ENCODE measurements at regions not wholly inside any gene's neighbourhood (a gene's known extent, or its start where the extent isn't known, plus 50 kb on each side); places are given as distances from the start of the nearest gene placed in this dataset.

DNA sequence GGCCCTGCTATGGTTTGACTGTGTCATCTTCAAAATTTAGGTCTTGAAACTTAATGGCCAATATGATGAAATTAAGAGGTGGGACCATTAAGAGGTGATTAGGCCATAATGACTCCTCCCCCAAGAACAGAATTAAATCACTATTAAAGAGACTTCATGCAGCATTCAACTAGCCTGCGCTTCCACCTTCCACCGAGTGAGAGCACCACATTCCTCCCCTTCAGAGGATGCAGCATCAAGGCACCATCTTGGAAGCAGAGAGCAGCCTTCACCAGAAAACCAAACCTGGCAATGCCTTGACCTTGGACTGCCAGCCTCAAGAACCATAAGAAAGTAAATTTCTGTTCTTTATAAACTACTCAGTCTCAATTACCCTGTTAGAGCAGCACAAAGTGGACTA, 371.1 kb upstream of the NFE2L3 start:
- no peak for DNase-seq (ENCODE audit: low read depth)

DNA sequence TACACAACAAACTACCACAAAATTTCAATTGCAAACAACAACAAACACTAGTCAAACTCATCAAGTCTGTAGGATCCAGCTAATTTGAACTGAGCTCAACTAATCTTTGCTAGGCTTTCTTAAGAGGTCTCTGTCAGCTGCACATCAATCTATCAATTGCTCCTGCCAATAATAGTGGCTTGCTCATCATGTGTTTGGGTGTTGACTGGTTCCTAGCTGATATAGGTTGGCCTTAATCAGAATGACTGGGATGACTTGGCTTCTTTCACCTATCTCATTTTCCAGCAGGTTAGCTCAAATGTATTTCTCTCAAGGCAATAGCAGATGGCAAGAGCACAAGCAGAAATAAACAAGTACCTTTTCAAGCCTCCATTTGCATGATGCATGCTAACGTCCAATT, 370.3 kb upstream of the NFE2L3 start:
- DNase-seq (ENCODE audit: low read depth), result no peak

DNA sequence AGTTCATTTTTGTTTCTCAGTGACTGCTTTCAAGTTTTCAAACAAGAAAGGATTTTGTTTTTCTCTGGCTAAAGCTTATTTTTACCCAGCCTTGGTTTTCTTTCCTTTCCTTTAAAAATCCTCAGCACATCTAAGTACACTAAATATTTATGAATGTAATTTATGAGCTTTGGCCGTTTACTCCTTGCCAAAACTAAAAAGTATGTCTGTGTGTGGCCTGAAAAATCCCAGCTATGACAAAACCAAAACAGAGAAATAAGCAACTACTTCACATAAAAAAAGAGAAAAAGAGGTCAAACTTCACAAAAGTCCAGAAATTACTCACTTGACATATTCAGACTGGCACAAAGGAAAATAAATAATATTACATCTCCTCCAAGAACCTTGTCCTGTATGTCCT, 365.1 kb upstream of the NFE2L3 start:
- no peak for DNase-seq (ENCODE audit: low read depth)

DNA sequence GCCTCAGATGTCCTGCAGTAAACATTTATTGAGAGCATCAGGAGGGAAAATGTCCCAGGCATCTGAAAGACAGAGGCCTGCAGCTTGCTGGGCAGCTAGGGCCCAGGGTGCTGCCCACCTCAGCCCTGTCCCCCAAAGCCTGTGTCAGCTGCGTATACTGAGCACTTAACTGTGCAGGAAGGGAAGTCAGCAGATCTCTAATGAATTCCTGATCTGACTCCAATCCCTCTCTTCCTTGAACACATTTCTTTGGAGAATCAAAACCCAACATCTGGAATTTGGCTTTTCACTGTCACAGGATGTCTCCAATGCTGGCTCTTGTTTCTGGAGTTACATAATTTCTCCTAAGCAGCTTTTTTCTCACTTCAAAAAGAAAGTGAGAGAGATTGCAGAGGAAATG, 364.7 kb upstream of the NFE2L3 start:
- no peak for DNase-seq (ENCODE audit: low read depth)

DNA sequence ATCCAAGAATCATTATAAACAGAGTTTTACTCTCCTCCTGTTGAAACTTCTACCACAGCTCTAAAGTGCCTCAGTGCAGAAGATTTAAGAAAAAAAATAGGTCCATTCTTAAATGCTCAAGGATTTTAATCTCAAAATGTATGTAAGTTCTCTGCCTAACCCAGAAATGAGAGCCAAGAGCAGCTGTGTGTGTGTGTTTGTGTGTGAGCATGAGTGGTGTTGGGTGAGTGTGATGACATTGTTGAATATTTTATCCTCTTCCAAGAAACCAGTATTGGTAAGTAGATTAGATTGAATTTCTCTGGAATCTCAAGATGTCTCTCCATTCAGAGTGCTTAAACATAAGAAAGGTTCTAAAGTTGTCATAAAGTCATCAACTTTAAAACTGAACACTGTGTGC, 363.6 kb upstream of the NFE2L3 start:
- no peak for DNase-seq (ENCODE audit: low read depth)

DNA sequence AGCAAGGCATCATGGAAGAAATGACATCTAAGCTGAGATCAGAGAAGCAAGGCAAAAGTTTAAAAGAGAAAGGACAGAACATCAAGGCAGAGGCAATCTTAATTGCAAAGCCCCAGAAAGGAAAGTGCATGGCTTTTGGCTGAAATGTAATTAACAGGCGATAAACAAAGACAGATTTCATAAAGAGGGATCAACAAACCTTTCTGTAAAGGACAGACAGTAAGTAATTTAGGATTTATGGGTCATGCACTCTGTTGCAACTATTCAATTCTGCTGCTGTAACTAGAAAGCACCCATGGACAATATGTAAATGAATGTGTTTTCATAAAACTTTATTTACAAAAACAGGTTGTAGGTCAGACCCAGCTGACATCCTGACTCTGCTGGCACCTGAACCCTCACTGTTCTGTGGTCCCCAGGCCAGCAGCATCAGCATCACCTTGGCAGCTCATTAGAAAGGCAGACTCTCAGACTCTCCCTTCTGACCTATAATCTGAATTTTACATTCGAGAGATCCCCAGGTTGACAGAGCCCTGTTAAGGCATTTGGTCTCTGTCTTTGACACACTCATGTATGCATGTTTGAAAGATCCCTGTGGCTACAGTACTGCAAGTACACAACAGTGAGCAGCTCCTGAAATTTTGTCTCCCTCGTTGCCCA, 362.9 kb upstream of the NFE2L3 start:
- DNase-seq (ENCODE audit: low read depth), result no peak

DNA sequence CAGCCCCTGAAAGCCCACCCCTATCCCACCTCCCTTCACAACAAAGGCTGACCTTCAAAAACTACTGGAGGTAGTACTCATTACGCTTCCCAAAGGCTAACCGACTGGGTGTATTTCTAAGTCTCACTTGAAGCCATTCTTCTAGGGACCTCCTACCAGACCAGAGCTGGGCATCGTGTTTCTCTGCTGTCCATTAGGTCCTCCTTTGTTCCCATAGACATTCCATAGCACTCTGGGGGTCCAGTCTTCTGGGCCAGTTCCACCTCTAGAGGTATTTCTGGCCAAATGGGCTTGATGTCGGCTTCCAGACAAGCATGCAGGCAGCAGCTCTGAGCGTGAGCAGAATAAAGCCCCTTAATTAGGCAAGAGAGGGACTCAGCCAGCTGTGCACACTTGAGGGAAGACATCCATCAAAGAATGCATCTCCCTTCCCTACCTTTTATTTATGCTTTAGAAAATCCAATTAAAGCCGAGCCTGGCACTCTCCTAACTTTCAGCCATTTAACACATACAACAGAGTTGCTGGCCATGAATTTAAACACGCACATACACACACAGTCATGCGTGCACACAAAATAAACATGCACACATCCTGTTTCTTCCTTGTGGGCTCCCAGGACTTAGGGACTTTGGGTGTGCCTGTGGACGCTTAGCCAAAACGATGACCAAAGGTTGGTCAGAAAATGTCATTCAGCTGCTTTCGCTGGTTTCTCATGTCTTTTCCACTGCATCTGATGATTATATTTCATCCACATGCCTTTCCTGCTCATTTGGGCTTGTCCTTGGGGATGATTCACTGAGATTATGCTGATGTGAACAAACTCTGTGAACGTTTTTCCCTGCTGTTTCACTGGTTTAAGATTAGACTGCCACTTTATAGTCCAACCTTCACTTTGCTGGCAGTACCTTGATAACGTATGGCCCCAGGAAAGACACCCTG, 362.0 kb upstream of the NFE2L3 start:
- DNase-seq (ENCODE audit: low read depth), result no peak

DNA sequence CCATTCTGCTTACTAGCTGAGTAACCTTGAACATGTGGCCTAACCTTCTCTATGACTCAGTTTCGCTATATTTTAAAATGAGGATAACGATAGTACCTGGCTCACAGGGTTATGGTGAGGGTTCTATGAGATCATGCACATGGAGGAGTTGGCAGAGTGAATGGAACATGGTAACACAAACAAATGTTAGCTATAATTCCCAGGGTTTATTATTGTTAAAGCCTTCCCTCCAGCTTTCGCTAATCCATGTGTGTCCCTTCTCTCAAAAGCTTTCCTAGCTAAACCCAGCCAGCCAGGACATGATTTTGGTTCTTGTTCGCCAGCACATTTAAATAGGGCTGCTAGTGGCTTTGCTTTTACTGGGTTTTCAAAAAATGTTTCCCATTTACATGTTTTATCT, 361.0 kb upstream of the NFE2L3 start:
- no peak for DNase-seq (ENCODE audit: low read depth)

DNA sequence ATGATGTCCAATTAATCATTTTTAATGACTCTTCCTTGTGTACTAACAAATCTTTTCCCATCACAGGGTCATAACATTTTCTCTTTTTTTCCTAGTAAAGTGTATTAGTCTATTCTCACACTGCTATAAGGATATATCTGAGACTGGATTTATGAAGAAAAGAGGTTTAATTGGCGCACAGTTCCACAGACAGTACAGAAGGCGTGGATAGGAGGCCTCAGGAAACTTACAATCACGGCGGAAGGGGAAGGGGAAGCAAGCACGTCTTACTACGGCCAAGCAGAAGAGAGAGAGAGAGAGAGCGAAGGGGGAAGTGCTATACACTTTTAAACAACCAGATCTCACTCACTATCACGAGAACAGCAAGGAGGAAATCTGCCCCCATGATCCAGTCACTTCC, 359.4 kb upstream of the NFE2L3 start:
- DNase-seq (ENCODE audit: low read depth), result no peak

DNA sequence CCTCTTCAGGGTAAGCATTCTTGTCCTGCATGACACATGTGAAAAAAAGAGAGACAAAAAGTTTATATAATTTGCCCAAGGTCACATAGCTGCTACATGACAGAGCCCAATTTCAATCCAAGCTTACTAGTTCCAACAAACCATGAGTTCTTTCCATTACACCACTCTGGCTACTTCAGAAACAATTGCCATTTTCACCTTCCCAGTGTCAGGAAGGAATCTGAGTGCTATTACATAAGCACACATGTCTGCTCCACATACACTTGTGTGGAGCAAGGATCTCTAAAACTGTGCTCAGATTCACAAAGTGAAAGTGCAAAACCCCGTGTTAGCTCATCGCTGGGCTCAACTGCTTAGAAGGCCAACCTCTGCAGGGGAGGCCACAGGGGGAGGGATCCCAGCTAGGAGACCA, 356.2 kb upstream of the NFE2L3 start:
- DNase-seq (ENCODE audit: low read depth), result no peak

DNA sequence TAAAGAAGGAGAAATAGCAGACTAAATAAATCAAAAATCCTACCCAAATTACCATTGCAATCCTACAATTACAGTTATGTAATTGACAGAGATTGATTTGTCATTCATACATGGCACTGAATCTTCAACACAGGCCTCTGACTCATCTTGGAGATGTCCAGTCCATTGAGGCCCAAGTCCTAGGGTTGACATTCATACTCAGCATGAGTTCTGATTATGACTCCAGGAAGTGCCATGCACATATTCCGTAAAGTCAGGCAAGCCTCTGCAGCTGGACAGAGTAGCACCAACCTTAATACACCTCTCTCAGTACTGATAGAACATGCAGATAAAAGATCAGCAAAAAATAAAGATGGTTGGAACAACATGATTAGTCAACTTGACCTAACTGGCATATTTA, 353.7 kb upstream of the NFE2L3 start:
- DNase-seq (ENCODE audit: low read depth), result no peak

DNA sequence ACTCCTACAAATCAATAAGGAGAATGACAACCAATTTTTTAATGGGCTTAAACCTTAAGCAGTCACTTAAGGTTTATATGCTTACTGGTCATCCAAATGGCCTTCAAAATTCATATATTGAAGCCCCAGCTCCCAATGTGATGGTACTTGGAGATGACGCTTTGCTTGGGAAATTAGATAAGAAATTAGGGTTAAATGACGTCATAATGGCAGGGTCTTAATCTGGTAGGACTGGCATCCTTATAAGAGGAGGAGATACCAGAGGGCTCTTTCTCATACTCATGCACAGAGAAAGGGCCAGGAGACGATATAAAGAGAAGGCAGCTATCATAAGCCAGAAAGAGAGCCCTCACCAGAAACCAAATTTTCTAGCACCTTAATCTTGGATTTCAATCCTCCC, 350.8 kb upstream of the NFE2L3 start:
- no peak for DNase-seq (ENCODE audit: low read depth)

DNA sequence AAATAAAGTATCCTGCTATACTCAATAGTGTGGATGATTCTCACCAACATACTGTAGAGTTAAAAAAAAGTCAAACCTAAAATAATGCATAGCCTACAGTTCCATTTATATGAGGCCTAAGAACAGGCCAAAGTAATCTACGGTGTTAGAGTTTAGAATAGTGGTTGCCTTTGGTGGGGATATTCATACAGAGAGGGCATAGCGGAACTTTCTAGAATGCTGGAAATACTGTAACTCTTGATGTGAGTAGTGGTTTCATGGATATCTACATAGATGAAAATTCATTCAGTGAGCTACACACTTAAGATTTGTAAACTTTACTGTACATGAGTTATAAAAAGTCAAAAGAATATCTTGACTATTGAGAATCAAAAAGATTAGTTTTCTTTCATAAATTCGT, 349.9 kb upstream of the NFE2L3 start:
- DNase-seq (ENCODE audit: low read depth), result no peak

DNA sequence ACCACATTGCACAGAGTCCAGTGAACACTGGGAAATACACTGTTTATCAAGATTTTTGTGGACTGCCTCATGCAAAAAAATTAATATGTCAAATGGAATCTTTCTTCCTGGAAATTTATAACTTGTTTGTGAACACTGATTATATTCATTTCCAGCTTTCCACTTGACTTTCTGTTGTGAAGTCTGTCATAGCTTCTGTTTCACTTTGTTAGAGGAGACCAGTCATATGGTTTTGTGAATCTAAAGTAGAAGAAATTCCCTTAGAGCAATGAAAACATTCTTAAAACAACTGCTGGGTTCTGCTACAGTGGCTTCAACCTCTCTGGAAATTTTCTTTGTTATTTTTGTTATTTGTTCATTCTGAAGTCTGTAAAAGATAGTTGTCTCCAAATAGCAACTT, 349.5 kb upstream of the NFE2L3 start:
- no peak for DNase-seq (ENCODE audit: low read depth)

DNA sequence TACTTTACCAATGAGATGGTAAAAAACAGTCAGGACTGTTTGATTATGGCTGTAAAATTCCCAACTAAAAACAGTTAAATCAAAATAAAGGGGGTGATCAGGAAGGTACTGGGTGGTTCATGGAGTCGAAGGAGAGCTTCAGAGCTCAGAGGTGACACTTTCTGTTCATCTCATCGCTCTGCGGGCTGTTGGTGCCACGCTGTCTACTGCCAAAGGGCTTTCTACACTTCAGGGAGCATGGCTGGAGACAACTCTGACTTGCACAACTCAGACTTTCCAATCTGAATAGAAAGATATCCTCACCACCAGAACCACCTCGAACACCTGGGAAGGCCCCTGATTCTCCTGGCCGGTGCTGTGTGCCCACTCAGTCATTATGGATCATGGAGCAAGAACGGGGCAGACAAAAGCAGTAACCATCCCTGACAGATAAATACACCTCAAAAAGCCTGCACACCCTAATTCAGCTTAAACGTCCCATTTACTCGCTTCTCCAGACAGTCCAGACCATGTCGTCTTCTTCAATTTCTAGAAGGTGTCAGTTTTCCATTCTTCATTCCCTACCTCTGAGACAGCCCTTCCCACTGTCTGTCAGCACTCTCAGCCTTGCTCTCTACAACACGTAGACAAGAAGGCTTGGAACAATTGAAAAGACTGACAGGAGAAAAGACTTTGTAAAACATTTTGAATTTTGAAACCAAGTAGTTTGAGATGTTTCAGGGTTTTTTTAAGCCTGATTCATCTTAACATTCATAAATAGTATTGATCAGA, 348.7 kb upstream of the NFE2L3 start:
- no peak for DNase-seq (ENCODE audit: low read depth)

DNA sequence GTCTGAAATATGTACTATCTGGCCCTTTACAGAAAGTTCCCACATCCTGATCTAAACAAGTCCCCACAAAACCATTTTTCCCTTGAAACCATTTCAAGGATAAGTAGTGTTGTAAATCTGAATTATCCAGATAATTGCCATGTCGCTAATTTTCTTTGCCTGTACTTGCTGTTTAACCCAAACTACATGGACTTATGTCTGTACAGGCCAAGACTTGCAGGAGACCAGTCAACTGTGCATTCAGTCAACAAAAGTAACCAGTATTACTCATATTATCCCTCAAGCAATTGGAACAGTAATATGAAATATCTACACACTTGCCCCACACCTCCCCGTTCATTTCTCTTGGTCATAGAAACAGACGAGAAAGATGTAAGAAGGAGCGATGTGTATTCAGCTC, 347.8 kb upstream of the NFE2L3 start:
- no peak for DNase-seq (ENCODE audit: low read depth)

DNA sequence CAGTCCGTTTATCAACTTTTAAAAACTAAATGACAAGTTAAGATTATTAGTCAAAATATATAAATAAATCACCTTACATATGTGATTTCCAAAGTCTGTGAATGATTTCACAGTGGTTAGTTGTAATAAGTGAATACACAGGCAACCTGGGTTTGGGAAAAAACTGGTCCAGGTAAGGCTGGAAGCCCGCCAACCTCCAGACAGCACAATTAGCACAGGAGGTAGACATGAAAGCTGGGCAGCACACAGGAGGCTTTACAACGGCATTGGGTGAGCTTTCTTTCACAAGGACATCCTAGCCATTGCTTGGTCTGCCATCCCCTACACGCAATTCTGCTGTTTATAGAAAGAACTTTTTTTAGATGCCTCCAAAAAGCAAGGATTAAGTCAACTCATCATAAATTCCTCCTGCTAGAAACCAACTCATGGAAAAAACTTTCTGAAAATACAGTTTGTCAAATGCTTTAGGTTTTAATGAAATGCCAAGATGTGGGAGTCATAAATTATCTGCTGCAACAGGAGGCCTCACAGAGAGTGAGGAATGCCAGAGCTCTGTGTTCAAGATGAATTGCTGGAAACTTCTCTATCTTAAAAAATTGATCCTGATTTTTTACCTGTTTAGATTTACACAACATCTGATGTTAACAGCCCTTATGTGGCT, 346.8 kb upstream of the NFE2L3 start:
- no peak for DNase-seq (ENCODE audit: low read depth)

DNA sequence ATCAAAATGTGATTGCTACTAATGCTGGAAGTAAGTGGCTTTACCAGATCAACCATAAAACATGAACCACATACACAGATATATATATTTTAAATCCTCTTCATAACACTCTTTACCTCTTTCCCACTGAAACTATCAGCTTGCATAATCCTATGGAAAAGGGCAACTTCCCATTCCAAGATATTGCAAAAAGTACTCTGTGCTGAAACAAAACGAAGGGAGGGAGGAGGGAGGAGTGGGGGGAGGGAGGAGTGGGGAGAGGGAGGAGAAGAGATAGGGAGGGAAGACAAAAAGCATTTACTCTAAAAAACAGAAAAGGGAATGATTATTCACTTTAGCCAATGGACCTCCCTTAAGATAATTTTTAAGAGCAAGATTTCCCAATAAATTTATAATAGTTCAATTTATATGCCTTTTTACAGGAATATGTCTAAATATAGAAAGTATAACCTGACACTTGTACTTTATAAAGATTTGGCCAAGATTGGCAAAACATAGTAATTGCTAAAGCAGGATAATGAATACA, 344.8 kb upstream of the NFE2L3 start:
- DNase-seq (ENCODE audit: low read depth), result no peak

DNA sequence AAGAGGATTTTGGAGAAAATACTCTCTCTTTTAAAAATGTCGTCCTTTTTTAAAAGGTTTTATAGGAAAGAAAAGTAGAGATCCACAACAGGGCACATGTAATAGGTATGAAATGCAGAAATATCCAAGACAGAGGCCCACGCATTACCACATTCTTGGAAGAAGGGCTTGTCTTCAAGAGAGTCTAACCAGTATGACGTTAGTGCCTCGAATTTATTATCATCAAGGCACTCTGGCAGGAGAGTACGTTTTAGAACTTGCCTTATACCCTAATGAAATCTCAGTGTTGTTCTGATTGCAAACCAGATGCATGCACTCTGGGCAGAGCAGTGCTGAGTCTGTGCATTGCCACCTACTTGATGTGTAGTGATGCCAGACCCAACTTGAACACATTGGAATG, 342.6 kb upstream of the NFE2L3 start:
- DNase-seq (ENCODE audit: low read depth), result no peak

DNA sequence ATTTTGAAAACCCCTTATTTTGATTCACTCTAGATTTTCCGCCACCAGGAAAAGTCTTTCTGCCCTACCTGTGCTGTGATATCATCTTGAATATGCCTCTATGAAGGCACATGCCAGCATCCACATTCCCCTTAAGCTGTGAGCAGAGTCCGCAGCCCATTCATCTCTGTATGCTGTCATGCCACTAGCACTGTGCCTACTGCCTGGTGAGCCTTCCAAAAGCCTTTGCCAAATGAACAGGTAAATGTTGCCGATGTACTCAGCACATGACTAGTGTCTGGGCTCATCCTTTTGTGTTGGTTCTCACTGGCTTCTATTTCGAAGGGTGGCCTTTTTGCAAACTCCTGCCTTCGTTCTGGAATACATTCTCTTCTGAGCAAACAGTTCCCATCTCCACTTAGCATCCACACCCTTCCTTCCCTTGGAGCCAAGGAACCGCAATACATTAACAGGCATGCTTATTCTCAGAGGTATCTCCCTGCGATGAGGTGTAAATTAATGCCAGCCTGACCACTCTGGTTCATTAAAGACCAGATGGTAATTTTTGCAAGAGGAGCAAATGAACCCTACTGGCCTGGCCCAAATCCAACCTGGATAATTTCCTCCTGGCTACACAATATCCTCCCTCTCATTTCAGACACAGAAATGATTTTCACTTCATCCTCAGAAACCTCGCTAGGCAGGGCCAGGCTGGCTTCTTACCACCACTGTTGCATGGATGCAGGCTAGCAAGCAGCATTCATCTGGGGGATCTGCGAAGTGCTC, 339.7 kb upstream of the NFE2L3 start:
- DNase-seq (ENCODE audit: low read depth), result no peak

DNA sequence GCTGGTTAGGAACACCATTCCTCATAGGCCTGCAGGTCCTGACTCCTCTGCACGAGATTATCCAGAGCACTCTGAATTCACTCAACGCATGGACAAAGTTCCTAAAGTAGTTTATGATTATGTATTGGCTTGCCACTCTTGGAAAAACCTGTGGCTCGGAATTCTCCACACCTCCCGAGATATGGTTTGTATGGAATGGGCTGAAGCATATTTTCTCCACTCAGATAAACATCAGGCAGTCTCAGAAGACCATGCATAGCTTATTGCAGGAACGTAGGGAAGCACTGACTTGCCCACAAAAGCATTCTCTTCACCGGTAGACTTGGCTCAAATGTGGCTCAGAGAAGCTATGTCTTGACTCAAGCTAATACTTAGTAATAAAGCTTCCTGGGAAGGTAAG, 338.6 kb upstream of the NFE2L3 start:
- DNase-seq (ENCODE audit: low read depth), result no peak
